ENCODE measurements at regions not wholly inside any gene's neighbourhood (a gene's known extent, or its start where the extent isn't known, plus 50 kb on each side); places are given as distances from the start of the nearest gene placed in this dataset.

DNA sequence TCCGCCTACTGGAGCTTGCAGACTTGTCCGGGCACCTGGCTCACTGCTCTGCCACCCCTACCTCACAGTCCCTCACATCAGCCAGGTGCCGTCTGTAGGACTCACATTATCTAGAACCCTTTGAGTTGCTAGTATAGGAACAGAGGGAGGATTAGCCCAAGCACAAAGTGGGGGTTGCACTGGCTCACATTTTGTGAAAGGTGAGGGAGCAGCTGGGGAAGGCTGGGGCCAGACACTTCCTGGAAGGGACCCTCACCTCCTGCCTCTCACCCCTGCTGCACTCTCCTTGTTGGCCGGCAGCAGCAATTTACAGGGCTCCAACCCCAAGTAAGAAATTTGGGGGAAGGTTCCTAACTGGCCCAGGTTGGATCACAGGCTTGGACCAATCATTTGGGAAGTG, 1031.6 kb downstream of the BCL11B start:
- TF ChIP-seq POLR2A (IDR thresholded peaks at IDR 0.05; ENCODE audit: low read length) (no peak), GATA1 (IDR thresholded peaks at IDR 0.05; ENCODE audit: low read depth, low read length) (no peak)

Data from erythroblast (primary cell).